GM12873 (cell line): ENCODE measurements at regions not wholly inside any gene's neighbourhood (a gene's known extent, or its start where the extent isn't known, plus 50 kb on each side); places are given as distances from the start of the nearest gene placed in this dataset.

Experiments
- TF ChIP-seq, protein P1 (sequence below): IDR thresholded peaks from 2 replicates; pipeline ENCODE4 v1.5.1; 2012; ENCODE audit warnings: low read depth, mild to moderate bottlenecking, moderate library complexity, low read length, control low read depth; ENCODE audit not compliant: insufficient read depth; ENCODE audit errors: missing control alignments

GRCh38 chr11:23280088-23280487 lies 419.8 kb upstream of the CCDC179 start:
- TF ChIP-seq, protein P1, sequence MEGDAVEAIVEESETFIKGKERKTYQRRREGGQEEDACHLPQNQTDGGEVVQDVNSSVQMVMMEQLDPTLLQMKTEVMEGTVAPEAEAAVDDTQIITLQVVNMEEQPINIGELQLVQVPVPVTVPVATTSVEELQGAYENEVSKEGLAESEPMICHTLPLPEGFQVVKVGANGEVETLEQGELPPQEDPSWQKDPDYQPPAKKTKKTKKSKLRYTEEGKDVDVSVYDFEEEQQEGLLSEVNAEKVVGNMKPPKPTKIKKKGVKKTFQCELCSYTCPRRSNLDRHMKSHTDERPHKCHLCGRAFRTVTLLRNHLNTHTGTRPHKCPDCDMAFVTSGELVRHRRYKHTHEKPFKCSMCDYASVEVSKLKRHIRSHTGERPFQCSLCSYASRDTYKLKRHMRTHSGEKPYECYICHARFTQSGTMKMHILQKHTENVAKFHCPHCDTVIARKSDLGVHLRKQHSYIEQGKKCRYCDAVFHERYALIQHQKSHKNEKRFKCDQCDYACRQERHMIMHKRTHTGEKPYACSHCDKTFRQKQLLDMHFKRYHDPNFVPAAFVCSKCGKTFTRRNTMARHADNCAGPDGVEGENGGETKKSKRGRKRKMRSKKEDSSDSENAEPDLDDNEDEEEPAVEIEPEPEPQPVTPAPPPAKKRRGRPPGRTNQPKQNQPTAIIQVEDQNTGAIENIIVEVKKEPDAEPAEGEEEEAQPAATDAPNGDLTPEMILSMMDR, result no peak

DNA sequence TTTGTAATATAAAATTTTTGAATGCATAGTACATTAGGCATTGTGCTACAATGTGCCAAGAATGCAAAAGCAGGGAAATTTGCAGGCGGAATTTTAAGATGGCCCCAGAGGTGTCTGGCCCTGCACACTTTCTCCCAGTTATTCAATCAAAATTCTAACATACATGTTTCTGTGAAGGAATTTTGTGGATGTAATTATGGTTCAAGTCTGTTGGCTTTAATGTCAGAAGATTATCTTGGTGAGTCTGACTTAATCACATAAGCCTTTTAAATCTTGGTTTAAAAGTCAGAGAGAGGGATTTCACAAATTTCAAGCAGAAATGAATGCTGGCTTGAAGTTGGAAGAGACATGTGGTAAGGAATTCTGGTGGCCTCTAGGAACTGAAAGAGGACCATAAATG lies 423.4 kb upstream of the CCDC179 start:
- TF ChIP-seq, protein P1, result no peak

GRCh38 chr11:23284631-23285030 lies 424.4 kb upstream of the CCDC179 start:
- TF ChIP-seq, protein P1, result no peak

- TF ChIP-seq, protein P1, result no peak
Measured at GRCh38 chr11:23288003-23288783, 427.9 kb upstream of the CCDC179 start.

GRCh38 chr11:23295241-23295640 lies 435.0 kb upstream of the CCDC179 start:
- TF ChIP-seq, protein P1, result no peak

DNA sequence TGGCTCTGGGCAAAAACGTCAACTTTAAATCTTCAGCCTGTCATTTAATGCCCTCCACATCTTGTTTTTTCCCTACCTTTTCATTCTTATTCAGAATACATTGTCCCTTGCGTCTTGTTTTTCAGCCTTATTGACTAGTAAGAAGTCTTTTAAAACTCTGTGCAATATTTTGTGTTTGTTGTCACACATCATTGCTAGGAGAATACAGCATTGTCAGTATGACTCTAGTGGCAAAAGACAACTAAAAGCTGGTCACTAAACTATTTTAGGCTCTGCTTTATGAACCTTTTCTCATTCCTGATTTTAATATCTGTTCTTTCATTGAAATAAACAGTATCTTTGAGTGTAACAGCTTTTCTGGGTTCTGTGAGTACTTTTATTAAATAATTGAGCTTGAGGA lies 447.8 kb upstream of the CCDC179 start:
- TF ChIP-seq, protein P1, result no peak

- TF ChIP-seq, protein P1, result no peak
Measured at GRCh38 chr11:23310276-23310675, 450.0 kb upstream of the CCDC179 start.
